ENCODE measurements at regions not wholly inside any gene's neighbourhood (a gene's known extent, or its start where the extent isn't known, plus 50 kb on each side); places are given as distances from the start of the nearest gene placed in this dataset.

DNA sequence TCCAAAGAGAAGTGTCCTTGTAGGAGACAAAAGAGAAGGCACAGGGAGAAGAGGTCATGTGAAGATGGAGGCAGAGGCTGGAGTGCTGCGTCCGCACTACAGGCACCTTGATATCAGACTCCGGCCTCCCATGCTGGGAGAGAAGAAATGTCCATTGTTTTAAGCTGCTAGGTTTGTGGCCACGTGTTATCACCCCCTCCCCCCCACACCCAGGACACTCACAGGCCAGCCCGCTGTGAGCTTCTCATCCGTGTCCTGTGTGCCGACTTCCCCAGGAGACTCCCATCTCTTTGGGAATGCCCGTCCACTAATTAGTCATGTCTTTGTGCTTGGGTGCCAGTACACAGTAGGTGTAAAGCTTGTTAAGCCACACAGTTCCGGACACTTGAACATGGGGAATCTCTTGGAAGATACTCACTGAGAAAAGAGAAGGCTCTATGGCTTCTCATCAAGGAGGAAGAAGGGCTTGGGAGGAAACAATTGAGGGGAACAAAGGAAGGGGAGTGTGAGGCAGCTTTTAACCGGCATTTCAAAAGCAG lies 1234.7 kb downstream of the TBC1D22A start:
- DNase-seq: no peak

DNA sequence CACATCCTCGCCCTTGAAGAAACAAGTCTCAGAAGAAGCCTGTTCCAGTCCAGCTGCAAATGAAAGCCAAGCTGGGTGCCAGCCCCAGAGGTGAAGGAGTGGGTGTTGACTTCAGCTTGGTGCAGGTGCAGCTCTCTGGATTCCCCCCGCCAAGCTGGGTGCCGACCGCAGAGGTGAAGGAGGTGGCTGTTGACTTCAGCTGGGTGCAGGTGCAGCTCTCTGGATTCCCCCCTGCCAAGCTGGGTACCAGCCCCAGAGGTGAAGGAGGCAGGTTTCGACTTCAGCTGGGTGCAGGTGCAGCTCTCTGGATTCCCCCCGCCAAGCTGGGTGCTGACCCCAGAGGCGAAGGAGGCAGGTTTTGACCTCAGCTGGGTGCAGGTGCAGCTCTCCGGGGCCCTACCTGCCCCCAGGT lies 1234.0 kb downstream of the TBC1D22A start:
- no peak for DNase-seq

GRCh38 chr22:47995718-47996117 lies 1233.3 kb downstream of the TBC1D22A start:
- no peak for DNase-seq

- DNase-seq: no peak
Measured at GRCh38 chr22:47995264-47995627, 1232.8 kb downstream of the TBC1D22A start.

DNA sequence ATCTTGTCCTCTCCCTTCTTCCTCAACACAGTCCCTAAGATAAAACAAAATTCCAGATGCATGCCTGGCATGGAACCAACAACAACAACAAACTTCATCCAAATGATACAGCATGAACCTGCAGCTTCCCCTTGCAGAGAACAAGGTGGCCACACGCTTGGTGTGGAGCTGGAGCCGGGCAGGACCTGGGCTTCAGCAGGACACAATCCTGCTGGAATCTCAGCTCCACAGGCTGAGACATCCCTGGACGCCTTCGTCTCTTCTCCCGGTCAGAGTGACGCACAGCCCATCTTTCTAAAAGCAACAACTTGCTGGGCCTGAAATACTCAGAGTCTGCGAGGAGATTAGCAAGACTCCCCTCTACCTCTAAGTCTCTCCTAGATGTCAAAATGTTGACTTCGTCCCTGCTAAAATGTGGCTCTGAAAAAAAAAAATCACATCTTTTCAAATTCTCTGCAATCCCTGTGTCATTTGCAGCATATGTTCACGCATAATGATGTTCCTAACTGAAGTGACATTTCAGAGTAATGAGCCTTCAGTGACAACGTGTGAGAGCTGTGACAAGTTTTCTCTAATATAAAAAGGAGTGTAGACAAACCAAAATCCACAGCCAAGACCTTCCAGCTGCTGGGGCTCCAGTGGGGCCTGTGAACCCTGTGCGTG lies 1232.3 kb downstream of the TBC1D22A start:
- no peak for DNase-seq

DNA sequence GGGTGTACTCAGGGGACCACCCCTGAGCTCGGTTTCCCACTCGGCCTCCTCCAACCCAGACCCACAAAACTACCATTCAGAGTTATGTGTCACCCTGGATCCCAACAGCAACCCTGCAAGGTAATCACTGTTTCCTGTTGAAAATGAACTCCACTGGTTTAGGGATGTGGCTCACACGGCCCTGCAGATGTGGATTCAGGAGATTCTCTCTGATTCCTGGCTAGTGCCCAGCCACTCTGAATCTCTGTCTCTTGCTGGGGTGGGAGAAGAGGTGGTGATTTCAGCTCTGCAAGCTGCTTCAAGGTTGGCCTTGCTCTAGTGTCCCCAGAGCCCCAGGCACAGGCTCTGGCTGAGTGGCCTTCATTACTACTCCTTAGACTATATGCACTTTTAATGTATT lies 1231.6 kb downstream of the TBC1D22A start:
- no peak for DNase-seq

DNA sequence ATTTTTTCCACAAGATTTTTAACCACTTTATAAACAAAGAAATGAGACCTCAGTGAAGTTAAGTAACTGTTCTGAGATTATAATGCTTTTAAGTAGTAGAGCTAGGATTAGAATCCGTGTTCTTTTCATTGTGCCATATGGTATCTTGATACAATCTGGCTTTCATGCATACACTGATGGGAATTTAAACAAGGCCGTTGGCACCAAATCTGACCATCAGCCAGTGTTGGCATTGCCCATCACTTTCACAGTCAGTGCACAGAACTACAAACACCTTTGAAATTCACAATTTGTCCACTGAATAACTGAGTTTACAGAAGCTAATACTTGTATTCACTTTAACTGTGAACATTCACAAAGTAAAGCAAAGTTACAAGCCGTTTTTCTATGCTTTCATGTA lies 1228.0 kb downstream of the TBC1D22A start:
- no peak for DNase-seq

DNA sequence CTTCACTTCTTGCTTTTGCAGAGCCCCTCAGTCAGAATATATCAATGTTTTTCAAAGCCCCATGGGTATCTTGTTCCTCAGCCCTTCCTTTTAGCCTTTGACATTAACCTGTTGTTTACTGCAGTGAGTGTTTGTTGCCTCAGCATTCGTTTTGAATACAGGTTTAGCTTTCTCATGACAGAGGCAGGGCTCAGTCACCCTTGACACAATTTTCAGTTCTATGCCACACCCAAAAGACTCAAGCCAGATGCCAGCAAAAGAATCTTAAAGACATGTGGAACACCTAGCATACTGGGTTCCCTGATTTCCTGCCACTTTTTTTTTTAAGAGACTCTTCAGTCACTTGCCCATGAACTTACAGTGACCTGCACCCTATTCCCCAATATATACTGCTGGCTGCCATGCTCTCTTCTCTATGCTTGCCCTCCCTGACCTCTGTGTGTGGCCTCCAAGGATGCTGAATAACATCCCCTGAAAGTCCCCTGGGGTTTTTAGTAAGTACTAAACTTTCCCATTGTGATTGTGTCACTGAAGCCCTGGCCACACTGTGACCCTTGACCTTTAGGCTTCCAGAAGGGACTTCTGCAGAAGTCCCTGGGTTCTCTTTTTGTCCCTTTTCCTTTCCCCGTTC lies 1225.5 kb downstream of the TBC1D22A start:
- DNase-seq: no peak

DNA sequence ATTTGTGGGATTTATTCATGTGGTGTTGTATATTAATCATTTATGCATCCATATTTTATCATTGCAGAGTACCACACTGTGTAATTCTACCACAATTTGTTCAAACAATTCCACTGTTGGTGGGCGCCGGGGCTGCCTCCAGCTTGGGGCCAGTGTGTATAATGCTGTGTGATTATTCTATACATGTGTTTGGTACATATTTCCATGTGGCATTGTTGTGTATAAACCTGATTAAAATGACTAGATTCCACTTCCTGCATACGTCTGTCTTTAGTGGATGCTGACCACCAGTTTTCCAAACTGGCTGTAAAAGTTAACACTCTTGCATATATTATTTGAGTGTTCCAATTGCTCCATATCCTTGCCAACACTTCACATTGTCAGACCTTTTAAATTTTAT lies 1213.8 kb downstream of the TBC1D22A start:
- no peak for DNase-seq

DNA sequence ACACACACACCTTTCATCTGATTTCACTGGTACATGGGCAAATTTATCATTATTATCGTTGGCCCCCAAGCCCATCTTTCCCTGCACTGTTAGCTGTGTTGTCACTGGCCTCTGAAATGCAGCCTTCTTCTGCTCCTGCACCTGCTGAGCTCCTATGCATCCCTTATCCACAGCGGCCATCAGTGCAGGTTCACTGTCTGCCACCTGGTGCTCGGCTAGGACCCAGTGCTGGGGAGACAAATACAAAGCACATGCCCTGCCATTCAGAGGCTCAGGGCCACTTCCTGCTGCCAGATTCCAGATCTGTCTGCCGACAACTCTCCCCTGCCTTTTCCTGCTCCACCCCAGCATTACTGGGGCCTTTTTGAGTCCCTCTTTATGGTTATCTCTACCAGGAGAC lies 1205.4 kb downstream of the TBC1D22A start:
- no peak for DNase-seq

GRCh38 chr22:47966316-47966715 lies 1203.9 kb downstream of the TBC1D22A start:
- DNase-seq: no peak

GRCh38 chr22:47965896-47966295 lies 1203.4 kb downstream of the TBC1D22A start:
- DNase-seq: no peak

DNA sequence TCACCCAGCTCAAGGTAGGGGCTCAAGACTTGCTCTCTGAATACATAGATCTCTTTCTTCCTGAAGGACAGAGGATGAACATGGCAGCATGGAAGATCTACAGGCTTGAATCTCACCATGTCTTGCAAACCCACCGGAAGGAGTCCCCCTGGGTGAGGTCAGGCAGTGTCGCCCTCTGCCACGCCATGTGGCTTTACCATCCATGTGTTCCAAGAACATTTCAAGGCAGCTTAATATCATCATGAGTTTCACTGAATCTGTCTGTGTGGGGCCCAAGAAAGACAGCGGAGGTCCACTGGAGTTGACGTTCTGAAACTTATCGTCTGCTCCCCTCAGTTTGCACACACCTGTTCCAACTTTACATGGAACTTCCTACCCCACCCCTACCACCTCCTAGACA lies 1202.6 kb downstream of the TBC1D22A start:
- no peak for DNase-seq

GRCh38 chr22:47963660-47964059 lies 1201.2 kb downstream of the TBC1D22A start:
- DNase-seq: no peak

GRCh38 chr22:47957649-47958048 lies 1195.2 kb downstream of the TBC1D22A start:
- DNase-seq: no peak

- no peak for DNase-seq
Measured at GRCh38 chr22:47954107-47954506, 1191.7 kb downstream of the TBC1D22A start.

DNA sequence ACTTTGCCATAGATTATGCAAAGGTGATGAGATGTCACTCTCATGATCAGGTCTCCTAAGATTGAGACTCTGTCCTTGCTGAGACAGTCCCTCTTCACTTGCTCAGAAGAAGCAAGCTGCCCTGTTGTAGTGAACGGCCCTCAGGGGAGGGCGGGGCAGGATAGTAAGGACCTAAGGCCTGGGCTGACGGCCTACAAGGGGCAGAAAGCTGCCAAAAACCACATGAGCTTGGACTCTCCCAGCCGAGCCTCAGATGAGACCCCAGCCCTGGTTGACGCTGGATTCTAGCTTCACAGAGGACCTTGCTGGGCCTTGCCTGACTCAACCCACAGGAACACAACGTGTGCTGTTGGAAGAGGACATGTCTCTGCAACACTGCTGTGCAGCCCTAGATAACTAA lies 1182.5 kb downstream of the TBC1D22A start:
- no peak for DNase-seq

DNA sequence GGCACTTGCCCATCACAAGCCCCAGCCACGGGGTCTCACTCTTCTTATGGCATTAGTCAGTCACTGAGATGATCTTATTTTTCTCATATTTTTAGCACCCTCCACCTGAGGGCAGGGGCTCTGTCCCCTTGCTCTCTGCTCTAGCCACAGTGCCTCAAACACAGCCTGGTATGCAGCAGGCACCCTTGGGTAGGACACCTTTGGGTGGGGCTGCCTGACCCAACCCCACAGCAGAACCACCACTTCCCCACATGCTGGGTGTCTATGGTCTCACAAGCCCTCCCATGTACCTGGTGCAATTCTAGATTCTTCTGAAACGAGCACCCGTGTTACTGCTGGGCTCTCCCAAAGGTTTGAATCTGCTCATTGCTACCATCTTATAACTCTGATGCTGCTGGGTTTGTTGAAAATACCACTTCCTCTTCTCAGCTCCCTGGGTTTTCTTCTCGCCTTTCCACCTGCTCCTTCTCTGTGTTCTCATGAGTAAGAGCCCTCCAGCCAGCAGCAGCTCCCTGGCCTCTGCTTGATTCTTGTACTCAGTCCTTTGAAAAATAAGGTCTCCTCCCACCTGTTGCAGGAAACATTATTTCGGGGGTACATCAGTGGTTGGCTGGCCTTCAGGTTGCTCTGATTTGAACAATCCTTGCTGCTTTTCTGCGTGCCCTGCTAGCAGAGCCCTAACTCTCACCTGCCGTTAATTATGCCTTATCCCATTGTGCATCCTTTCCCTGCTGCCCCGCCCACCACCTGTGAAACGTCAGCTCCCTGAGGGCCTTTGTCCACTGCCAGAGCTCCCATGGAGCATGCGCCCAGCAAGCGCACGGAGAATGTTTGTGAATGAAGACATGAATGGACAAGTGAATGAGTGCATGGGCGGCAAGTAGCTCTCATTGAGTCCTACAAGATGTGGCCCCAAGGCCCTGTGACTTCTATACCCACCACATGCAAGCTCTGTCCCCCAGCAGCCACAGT lies 1181.6 kb downstream of the TBC1D22A start:
- DNase-seq: no peak

- DNase-seq: no peak
Measured at GRCh38 chr22:47940211-47940610, 1177.8 kb downstream of the TBC1D22A start.

DNA sequence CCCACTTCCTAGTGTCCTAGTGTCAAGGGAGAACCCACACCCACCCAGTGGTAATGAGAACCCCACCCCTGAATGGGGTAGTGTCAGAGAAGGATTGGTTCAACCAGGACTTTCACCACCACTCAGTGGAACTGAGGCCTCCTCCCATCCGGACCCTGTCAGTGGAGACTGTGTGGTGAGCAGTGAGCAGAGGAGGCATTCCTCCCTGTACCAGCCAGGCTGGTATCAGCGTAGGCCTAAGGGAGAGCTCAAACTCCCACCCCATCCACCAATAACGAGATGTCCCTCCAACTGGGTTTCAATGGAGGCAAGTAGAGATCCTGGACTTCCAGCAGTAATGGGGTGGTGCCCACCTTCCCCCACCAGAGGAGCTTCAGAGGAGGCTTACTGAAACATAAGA lies 1171.4 kb downstream of the TBC1D22A start:
- no peak for DNase-seq

GRCh38 chr22:47933226-47933625 lies 1170.8 kb downstream of the TBC1D22A start:
- no peak for DNase-seq

- DNase-seq: no peak
Measured at GRCh38 chr22:47929646-47930185, 1167.3 kb downstream of the TBC1D22A start.

DNA sequence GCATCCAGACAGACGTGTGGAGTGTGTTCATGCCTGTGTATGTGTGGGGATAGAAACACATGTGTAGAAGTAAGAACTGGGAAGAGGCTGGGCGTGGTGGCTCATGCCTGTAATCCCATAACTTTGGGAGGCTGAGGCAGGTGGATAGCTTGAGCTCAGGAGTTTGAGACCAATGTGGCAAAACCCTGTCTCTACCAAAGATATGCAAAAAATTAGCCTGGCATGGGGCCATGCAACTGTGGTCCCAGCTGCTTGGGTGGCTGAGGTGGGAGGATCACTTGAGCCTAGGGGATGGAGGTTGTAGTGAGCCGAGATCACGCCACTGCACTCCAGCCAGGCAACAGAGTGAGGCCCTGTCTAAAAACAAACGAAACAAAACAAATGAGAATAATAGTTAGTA lies 1166.6 kb downstream of the TBC1D22A start:
- DNase-seq: no peak
